HCT116 (cell line): ENCODE measurements at regions not wholly inside any gene's neighbourhood (a gene's known extent, or its start where the extent isn't known, plus 50 kb on each side); places are given as distances from the start of the nearest gene placed in this dataset.

Source experiments
- ATAC-seq: fragments of 200-7000 bp; cut with Tn5 transposase; 2 replicates; pipeline ENCODE4 v1.9.1; 2020; ENCODE audit warnings: mild to moderate bottlenecking, moderate library complexity
- BruUV-seq: library from RNA; stranded (reverse); fragments of 400-500 nt; replicated peaks from 2 replicates; lab custom pipeline; 2021; lab: Mats Ljungman, UMichigan
- CTCF ChIA-PET: fragments of 300-600 bp; sonication (Branson Sonifier 250); formaldehyde crosslinking; loops from one replicate; lab custom pipeline; 2021; ENCODE audit warnings: antibody characterized with exemption; lab: Charles Lee
- POLR2A ChIA-PET: fragments of 300-600, 350-600 bp; sonication (Branson Sonifier 250); formaldehyde crosslinking; loops from one replicate; lab custom pipeline; 2021; ENCODE audit warnings: antibody characterized with exemption; lab: Charles Lee
- RAD21 ChIA-PET, 2 experiments: fragments of 300-600 bp; sonication (Branson Sonifier 250); formaldehyde crosslinking; loops; one replicate each; lab custom pipeline; 2023; ENCODE audit warnings: low total read pairs in 2 of 2; ENCODE audit not compliant: uncharacterized antibody in 2 of 2, unreplicated experiment in 2 of 2, low non-redundant PET in 1 of 2; lab: Charles Lee
- DNase-seq: peaks from one replicate; pipeline ENCODE4 v3.0.0-alpha.2; 2010; ENCODE audit warnings: low read depth, low spot score
- H2AFZ ChIP-seq: fragments of 200-600 bp; shearing (Covaris generic), sonication (generic); 2 replicates; pipeline ENCODE4 v1.6.1; 2017; ENCODE audit warnings: low read depth, mixed run types, mixed read lengths, antibody characterized with exemption, low read length; ENCODE audit not compliant: poor library complexity, severe bottlenecking
- H3K27ac ChIP-seq: 2 replicates; pipeline ENCODE4 v1.5.1; 2012; ENCODE audit warnings: low read depth, low read length
- H3K27me3 ChIP-seq: fragments of 200-600 bp; sonication (generic); 2 replicates; pipeline ENCODE4 v1.6.1; 2016; ENCODE audit warnings: mixed run types, low read length, mixed read lengths; ENCODE audit not compliant: insufficient read depth
- H3K36me3 ChIP-seq, 2 experiments: fragments of 200-500 bp in 1 of 2; fragments of 200-600 bp in 1 of 2; sonication (Bioruptor generic) in 1 of 2; sonication (generic) in 1 of 2; 2 replicates each; pipeline versions ENCODE4 v1.5.1 to v1.6.1; 2014 to 2016; ENCODE audit warnings: low read length in 2 of 2, inconsistent platforms in 1 of 2, mixed read lengths in 1 of 2, mixed run types in 1 of 2; ENCODE audit not compliant: insufficient read depth in 2 of 2, control insufficient read depth in 1 of 2
- H3K4me1 ChIP-seq, 2 experiments: fragments of 200-600 bp in 1 of 2; sonication (generic) in 1 of 2; 2 replicates each; pipeline versions ENCODE4 v1.5.1 to v1.6.1; 2012 to 2017; ENCODE audit warnings: low read length in 2 of 2, inconsistent platforms in 1 of 2, mild to moderate bottlenecking in 1 of 2, mixed read lengths in 1 of 2, mixed run types in 1 of 2, moderate library complexity in 1 of 2; ENCODE audit not compliant: insufficient read depth in 2 of 2, control insufficient read depth in 1 of 2
- H3K4me2 ChIP-seq: fragments of 200-600 bp; sonication (generic); 2 replicates; pipeline ENCODE4 v1.6.1; 2017; ENCODE audit warnings: mixed run types, low read length, mixed read lengths
- H3K4me3 ChIP-seq, 2 experiments: fragments of 200-600 bp in 1 of 2; sonication (generic) in 1 of 2; replicated peaks in 1 of 2; 2 replicates each; pipeline ENCODE4 v1.5.1; 2011 to 2016; ENCODE audit warnings: low read length in 2 of 2, control low read depth in 1 of 2, low read depth in 1 of 2, mild to moderate bottlenecking in 1 of 2, mixed read lengths in 1 of 2, mixed run types in 1 of 2
- H3K79me2 ChIP-seq: fragments of 200-600 bp; sonication (generic); 2 replicates; pipeline ENCODE4 v1.6.1; 2017; ENCODE audit warnings: mild to moderate bottlenecking, mixed run types, low read length, moderate library complexity, mixed read lengths; ENCODE audit not compliant: insufficient read depth
- H3K9ac ChIP-seq: fragments of 200-600 bp; sonication (generic); 2 replicates; pipeline ENCODE4 v1.6.1; 2016; ENCODE audit warnings: low read length, mixed read lengths
- H3K9me2 ChIP-seq: fragments of 200-600 bp; sonication (generic), shearing (Covaris generic); 2 replicates; pipeline ENCODE4 v1.6.1; 2017; ENCODE audit warnings: mixed run types, mild to moderate bottlenecking, moderate library complexity; ENCODE audit not compliant: insufficient read depth
- H3K9me3 ChIP-seq, 2 experiments: fragments of 200-500 bp in 1 of 2; fragments of 200-600 bp in 1 of 2; sonication (Bioruptor generic) in 1 of 2; sonication (generic) in 1 of 2; 2 replicates each; pipeline ENCODE4 v1.6.1; 2014 to 2017; ENCODE audit warnings: low read length in 2 of 2, mixed read lengths in 2 of 2, inconsistent platforms in 1 of 2, low read depth in 1 of 2, mild to moderate bottlenecking in 1 of 2, mixed run types in 1 of 2, moderate library complexity in 1 of 2; ENCODE audit not compliant: control insufficient read depth in 1 of 2, insufficient read depth in 1 of 2
- H4K20me1 ChIP-seq: fragments of 200-600 bp; sonication (generic), shearing (Covaris generic); 2 replicates; pipeline ENCODE4 v1.6.1; 2017; ENCODE audit warnings: mixed run types, mild to moderate bottlenecking, moderate library complexity; ENCODE audit not compliant: insufficient read depth
- CEBPB ChIP-seq: IDR thresholded peaks from 2 replicates; pipeline ENCODE4 v1.6.1; 2012; ENCODE audit warnings: low read depth
- EGR1 ChIP-seq: IDR thresholded peaks from 2 replicates; pipeline ENCODE4 v1.6.1; 2012; ENCODE audit warnings: low read depth
- EZH2 ChIP-seq: fragments of 200-600 bp; sonication (generic); IDR thresholded peaks from 2 replicates; pipeline ENCODE4 v1.6.1; 2017; ENCODE audit warnings: antibody characterized with exemption, mixed run types
- EZH2phosphoT487 ChIP-seq: fragments of 200-600 bp; IDR thresholded peaks from 2 replicates; pipeline ENCODE4 v1.6.1; 2018; ENCODE audit warnings: antibody characterized with exemption, borderline replicate concordance
- FOSL1 ChIP-seq: IDR thresholded peaks from 2 replicates; pipeline ENCODE4 v1.6.1; 2012; ENCODE audit warnings: low read depth
- JUND ChIP-seq: IDR thresholded peaks from 2 replicates; pipeline ENCODE4 v1.6.1; 2012
- POLR2A ChIP-seq: IDR thresholded peaks from 2 replicates; pipeline ENCODE4 v1.7.0; 2011; ENCODE audit warnings: borderline replicate concordance; ENCODE audit not compliant: insufficient read depth, insufficient read length; ENCODE audit errors: extremely low read depth
- POLR2AphosphoS5 ChIP-seq: IDR thresholded peaks from 2 replicates; pipeline ENCODE4 v1.6.1; 2011; ENCODE audit warnings: mild to moderate bottlenecking, low read depth, low read length, moderate library complexity
- SIN3A ChIP-seq: IDR thresholded peaks from 2 replicates; pipeline ENCODE4 v1.6.1; 2012; ENCODE audit warnings: low read depth
- SP1 ChIP-seq: IDR thresholded peaks from 2 replicates; pipeline ENCODE4 v1.6.1; 2012; ENCODE audit warnings: low read depth
- TCF7L2 ChIP-seq: IDR thresholded peaks from 2 replicates; pipeline ENCODE4 v1.7.0; 2011; ENCODE audit warnings: borderline replicate concordance, inconsistent platforms; ENCODE audit not compliant: insufficient read depth, insufficient read length; ENCODE audit errors: extremely low read depth
- ZFX ChIP-seq: fragments of 450-650 bp; IDR thresholded peaks from 2 replicates; pipeline ENCODE4 v1.6.1; 2017
- ZNF274 ChIP-seq: fragments of 200-500 bp; sonication (Bioruptor generic); IDR thresholded peaks from 2 replicates; pipeline ENCODE4 v1.6.1; 2014; ENCODE audit warnings: mild to moderate bottlenecking, low read depth, low read length, inconsistent platforms
- intact Hi-C: fragments of 100-400 bp; cut with micrococcal nuclease; formaldehyde crosslinking; loops from 2 replicates; pipeline ENCODE4 v1.10.0; 2022
- TF ChIP-seq, protein P1 (sequence below): IDR thresholded peaks from 2 replicates; pipeline ENCODE4 v1.6.1; 2011; ENCODE audit warnings: mild to moderate bottlenecking, low read length, moderate library complexity; ENCODE audit not compliant: insufficient replicate concordance; ENCODE audit errors: extremely low read depth
- TF ChIP-seq, protein P2 (sequence below): IDR thresholded peaks from 2 replicates; pipeline ENCODE4 v1.6.1; 2012; ENCODE audit warnings: low read depth
- TF ChIP-seq, protein P3 (sequence below): IDR thresholded peaks from 2 replicates; pipeline ENCODE4 v1.6.1; 2012

DNA sequence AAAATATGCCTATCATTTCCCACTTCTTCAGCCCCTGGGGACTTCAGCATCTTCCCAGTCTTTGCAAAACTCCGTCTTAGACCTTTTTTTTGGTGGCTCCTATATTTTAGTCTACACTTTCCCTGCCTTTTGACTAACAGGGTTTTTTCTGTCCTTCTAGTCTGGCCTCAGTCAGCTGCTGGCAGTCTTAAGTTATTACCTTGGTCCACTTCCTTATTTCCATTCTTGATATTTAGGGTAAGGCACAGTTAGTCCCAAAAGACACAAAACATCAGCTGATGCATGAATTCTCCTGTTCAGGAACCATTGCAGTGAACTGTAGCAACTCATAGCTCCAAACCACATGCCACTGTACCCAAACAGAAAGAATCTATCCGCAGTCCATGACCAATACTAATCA, 234.6 kb upstream of the RFC3 start:
- Histone ChIP-seq H3K9ac (no peak overlapping the region), H3K4me2 (no peak overlapping the region), H3K27me3 (no peaks in the 10 kb centered on the region), H3K36me3 (no peaks in the 10 kb centered on the region), H3K4me3 (no peak overlapping the region), H2AFZ (no peak overlapping the region), H3K79me2 (no peaks in the 10 kb centered on the region), H3K4me1 (no peaks in the 10 kb centered on the region), H3K27ac (no peak overlapping the region), H4K20me1 (no peaks in the 10 kb centered on the region), H3K9me2 (no peaks in the 10 kb centered on the region), H3K9me3 (no peaks in the 10 kb centered on the region)
- no TSS peak for BruUV-seq
- DNase-seq (no peak), ATAC-seq (no peak)
- ChIA-PET CTCF (no interaction called here), RAD21 (no interaction called here), POLR2A (no interaction called here)
- no peak for TF ChIP-seq EGR1
- TF ChIP-seq POLR2A: no peak
- intact Hi-C loops: no loop called here

DNA sequence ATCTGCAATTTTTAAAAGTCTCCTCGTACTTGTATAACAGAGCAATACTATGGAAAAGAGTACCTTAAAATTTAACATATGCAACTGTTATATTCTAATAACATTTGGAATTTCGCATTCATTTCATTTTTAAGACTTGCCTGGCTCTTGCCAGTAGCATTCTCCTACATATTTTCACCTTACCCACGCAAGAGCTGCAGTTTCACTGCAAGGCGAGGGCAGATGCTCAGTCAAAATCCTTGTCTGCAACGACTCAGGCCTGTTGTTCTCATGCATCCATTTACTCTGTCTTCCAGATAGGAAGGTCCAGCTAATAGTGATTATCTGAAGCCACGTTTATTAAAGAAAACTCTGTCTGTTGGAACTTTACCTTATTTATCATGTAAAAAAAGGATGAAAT, 227.0 kb upstream of the RFC3 start:
- Histone ChIP-seq H3K79me2 (no peaks in the 10 kb centered on the region), H4K20me1 (no peaks in the 10 kb centered on the region), H3K9ac (no peak overlapping the region), H2AFZ (no peak overlapping the region), H3K36me3 (no peaks in the 10 kb centered on the region), H3K27ac (no peak overlapping the region), H3K9me2 (no peaks in the 10 kb centered on the region), H3K4me2 (no peak overlapping the region), H3K27me3 (no peaks in the 10 kb centered on the region), H3K4me1 (no peaks in the 10 kb centered on the region), H3K9me3 (no peaks in the 10 kb centered on the region), H3K4me3 (no peak overlapping the region)
- no peak for ATAC-seq
- BruUV-seq: no TSS peak
- ChIA-PET RAD21 (no interaction called here), POLR2A (no interaction called here), CTCF (no interaction called here)
- TF ChIP-seq SIN3A (no peak), CEBPB (no peak), ZNF274 (no peak), POLR2A (no peak), EGR1 (no peak), EZH2phosphoT487 (no peak), ZFX (no peak), JUND (no peak), EZH2 (no peak), POLR2AphosphoS5 (no peak), FOSL1 (no peak), TCF7L2 (no peak), SP1 (no peak)
- TF ChIP-seq, protein P1, sequence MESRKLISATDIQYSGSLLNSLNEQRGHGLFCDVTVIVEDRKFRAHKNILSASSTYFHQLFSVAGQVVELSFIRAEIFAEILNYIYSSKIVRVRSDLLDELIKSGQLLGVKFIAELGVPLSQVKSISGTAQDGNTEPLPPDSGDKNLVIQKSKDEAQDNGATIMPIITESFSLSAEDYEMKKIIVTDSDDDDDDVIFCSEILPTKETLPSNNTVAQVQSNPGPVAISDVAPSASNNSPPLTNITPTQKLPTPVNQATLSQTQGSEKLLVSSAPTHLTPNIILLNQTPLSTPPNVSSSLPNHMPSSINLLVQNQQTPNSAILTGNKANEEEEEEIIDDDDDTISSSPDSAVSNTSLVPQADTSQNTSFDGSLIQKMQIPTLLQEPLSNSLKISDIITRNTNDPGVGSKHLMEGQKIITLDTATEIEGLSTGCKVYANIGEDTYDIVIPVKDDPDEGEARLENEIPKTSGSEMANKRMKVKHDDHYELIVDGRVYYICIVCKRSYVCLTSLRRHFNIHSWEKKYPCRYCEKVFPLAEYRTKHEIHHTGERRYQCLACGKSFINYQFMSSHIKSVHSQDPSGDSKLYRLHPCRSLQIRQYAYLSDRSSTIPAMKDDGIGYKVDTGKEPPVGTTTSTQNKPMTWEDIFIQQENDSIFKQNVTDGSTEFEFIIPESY: no peak
- TF ChIP-seq, protein P2, sequence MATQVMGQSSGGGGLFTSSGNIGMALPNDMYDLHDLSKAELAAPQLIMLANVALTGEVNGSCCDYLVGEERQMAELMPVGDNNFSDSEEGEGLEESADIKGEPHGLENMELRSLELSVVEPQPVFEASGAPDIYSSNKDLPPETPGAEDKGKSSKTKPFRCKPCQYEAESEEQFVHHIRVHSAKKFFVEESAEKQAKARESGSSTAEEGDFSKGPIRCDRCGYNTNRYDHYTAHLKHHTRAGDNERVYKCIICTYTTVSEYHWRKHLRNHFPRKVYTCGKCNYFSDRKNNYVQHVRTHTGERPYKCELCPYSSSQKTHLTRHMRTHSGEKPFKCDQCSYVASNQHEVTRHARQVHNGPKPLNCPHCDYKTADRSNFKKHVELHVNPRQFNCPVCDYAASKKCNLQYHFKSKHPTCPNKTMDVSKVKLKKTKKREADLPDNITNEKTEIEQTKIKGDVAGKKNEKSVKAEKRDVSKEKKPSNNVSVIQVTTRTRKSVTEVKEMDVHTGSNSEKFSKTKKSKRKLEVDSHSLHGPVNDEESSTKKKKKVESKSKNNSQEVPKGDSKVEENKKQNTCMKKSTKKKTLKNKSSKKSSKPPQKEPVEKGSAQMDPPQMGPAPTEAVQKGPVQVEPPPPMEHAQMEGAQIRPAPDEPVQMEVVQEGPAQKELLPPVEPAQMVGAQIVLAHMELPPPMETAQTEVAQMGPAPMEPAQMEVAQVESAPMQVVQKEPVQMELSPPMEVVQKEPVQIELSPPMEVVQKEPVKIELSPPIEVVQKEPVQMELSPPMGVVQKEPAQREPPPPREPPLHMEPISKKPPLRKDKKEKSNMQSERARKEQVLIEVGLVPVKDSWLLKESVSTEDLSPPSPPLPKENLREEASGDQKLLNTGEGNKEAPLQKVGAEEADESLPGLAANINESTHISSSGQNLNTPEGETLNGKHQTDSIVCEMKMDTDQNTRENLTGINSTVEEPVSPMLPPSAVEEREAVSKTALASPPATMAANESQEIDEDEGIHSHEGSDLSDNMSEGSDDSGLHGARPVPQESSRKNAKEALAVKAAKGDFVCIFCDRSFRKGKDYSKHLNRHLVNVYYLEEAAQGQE: no peak
- TF ChIP-seq, protein P3, sequence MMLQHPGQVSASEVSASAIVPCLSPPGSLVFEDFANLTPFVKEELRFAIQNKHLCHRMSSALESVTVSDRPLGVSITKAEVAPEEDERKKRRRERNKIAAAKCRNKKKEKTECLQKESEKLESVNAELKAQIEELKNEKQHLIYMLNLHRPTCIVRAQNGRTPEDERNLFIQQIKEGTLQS: no peak
- DNase-seq: no peak
- intact Hi-C loops: no loop called here
